HG03060 (cell line): ENCODE measurements at regions not wholly inside any gene's neighbourhood (a gene's known extent, or its start where the extent isn't known, plus 50 kb on each side); places are given as distances from the start of the nearest gene placed in this dataset.

Experiments used
- ATAC-seq: cut with Tn5 transposase; IDR thresholded peaks from one replicate; pipeline ENCODE4 v1.9.1; 2021; ENCODE audit warnings: low read depth, moderate number of reproducible peaks; ENCODE audit not compliant: unreplicated experiment

DNA sequence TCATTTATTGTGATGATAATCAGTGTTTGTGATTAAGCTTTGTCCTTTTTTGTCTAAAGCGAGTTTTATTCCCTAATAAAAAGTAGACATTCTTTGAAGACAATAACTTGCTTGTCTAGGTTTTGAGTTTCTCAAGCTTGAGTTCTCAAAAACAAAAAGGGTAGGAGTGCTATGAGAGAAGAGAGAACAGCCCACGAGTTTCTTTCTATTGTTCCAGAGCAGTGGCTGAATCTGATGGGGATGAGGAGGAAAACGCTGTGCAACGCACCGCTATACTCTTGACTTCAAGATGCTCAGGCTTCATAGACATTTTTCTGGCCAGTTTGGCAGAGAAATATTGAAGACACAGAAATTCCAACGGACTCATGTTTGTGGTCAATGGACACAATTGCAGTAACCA is 669.8 kb upstream of the B3GALT2 start:
- no peak for ATAC-seq

DNA sequence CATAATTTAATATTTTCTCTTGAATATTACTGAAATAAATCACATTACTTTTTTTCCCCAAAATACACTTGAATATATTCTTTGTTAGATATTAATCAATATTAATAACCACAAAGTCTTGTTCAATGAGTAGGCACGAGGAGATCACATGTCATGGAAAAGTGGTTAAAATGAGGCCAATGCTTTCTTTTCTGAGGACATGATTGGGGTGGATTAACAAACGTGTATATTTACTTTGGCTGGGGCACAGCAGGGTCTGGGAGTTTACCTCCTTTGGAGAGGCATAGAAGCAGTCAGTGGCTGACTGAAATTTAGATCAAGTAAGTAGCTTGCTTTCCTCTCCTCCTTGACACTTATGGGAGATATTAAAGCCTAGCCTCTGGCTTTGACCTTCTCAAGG is 664.3 kb upstream of the B3GALT2 start:
- ATAC-seq = no peak

DNA sequence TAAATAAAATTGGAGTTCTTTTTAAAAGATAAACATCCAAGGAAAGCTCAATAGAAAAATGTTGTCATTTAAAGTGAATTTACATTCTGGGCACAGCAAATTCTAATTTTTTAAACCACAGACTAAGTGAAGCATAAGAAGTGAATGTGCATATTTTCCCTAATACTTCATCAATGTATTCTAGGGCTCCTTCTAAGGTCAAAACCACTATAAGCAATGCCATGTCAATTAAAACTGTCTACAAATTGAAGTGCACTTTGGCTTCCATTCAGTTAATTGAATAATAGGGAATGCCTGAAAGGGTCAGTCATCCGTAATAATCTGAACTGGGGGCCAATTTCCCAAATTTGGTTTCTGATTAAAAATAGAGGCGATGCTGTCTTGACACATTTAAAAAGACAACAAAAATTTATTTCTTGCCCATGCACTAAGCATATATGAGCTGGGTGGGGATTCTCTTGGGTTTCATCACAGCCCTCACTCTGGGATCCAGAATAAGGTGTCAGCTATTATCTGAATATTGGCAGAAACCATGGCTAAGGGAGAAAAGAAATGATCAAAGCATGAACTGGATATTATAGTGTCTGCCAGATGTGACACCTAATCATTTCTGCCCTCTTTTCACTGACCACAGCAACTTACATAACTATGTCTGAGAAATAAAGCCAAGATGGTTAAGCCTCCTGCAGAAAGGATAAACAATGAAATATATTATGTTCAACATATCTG is 660.6 kb upstream of the B3GALT2 start:
- ATAC-seq = no peak

DNA sequence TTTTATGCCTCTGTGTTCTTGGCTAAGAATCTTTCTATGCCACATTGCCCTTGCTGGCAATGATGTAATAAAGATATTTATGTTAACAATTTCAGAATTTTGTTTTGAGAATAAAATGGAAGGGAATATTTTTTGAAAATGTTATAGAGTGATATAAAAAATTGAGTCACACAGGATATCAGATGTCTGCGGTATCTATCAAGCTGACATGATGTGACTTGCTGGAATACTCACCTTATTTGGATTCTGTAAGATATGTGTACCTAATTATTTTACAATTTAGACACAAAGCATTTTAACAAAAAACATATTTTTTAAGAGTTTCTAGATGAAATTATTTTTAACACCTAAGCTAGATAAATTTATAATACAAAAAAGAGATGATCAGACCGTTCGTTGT is 660.0 kb upstream of the B3GALT2 start:
- no peak for ATAC-seq

DNA sequence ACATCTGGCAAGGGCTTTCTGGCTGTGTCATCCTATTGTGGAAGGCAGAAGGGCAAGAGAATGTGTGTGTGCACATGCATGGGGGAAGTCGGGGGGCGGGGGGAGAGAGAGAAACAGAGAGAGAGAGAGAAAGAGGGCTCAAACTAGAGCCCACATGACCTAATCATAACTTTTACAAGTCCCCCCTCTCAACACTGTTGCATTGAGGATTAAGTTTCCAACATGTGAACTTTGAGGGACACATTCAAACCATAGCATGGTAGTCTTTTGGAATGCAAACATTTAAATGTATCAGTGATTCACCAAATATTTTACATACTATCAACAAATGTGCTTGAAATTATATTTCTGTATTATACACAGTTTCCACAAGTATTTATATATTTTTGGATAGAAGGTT is 655.4 kb upstream of the B3GALT2 start:
- ATAC-seq = no peak

DNA sequence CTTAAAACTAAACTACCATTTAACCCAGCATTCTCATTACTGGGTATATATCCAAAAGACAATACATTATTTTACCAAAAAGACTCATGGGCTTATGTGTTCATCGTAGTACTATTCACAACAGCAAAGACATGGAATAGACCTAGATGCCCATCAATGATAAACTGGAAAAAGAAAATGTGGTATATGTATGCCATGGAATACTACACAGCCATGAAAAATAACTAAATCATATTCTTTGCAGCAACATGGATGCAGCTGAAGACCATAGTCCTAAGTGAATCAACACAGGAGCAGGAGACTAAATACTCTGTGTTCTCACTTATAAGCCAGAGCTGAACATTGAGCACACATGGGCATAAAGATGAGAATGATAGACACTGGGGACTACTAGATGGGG is 645.1 kb upstream of the B3GALT2 start:
- no peak for ATAC-seq

DNA sequence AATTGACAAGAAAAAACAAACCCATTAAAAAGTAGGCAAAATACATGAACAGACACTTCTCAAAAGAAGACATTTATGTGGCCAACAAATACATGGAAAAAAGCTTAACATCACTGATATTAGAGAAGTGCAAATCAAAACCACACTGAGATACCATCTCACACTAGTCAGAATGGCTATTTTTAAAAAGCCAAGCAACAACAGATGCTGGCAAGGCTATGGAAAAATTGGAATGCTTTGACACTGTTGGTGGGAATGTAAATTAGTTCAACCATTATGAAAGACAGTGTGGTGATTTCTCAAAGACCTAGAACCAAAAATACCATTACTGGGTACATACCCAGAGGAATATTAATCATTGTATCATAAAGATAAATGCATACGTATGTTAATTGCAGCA is 641.1 kb upstream of the B3GALT2 start:
- no peak for ATAC-seq

DNA sequence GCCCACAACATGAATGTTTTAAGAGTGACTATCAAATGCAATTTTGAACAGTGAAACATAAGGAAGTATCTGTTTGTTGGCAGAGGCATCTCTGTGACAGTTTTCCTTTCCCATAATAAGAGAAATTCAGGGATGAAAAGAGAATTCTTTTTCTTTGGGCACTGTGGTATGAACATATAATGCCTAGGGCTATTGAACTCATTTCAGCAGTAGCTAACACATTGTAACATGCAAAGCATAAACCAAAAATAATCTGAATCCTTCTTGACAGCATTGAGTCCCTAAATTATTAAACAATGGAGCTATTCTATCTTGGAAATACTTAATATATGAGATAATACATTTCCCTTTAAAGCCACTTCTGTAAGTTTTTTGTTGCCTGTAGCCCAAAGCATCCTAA is 633.0 kb upstream of the B3GALT2 start:
- ATAC-seq = no peak

DNA sequence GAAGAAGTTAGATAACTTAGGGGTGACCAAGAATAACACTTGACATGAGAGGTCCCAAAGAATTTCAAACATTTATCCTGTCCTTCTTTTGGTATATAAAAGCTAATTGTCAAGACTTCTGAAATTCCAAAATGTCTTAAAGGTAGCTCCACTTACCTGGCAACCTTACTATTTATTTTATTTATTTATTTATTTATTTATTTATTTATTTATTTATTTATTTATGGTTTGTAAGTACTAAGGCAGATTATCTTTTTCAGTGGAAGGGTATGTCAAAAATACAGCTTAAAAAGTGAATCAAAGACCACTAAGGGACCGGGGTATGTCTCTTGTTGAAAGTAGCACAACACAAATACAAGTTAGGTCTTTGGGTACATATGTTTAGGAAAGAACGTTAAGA is 620.8 kb upstream of the B3GALT2 start:
- ATAC-seq = no peak

DNA sequence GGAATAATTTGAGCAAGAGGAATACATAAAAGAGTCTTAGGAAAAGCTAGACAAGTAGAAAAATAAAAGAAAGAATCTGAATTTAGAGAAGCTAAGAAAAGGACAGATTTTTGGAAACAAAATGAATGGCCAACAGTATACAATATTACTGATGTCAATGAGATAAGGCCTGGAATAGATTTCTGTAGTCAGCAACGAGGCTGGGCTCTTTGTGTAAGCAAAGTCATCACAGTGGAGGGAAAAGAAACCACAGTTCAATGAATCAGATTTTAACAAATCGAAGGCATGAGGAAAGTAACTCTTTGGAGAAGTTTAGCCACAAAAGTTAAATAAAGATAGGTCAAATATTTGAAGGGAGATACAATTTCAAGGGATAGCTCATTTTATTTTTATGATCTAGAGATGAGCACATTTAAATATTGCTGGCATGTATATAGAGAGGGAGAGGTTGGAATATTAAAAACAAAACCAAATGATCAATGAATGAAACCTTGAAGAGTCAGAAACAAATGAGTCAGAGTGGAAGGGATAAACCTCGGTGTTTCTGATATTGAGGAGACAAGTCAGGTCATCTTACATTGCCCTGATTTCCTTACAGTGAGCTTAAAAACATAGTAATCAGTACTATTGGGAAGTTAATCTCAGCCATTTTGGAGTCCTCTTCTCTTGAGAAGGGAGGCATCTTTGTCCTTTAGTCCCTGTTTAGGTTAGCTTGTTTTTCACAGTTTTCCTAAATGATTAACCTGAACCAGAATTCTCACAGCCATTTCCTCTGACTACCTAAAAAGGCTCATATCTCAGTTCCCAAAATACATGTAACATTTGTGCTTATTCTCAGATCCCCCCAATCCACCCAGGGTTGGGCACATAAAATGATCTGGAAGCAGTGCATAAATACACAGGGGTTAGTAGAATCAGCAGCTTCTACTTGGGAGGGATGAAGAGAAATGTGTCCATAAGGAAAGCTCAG is 620.0 kb upstream of the B3GALT2 start:
- no peak for ATAC-seq

DNA sequence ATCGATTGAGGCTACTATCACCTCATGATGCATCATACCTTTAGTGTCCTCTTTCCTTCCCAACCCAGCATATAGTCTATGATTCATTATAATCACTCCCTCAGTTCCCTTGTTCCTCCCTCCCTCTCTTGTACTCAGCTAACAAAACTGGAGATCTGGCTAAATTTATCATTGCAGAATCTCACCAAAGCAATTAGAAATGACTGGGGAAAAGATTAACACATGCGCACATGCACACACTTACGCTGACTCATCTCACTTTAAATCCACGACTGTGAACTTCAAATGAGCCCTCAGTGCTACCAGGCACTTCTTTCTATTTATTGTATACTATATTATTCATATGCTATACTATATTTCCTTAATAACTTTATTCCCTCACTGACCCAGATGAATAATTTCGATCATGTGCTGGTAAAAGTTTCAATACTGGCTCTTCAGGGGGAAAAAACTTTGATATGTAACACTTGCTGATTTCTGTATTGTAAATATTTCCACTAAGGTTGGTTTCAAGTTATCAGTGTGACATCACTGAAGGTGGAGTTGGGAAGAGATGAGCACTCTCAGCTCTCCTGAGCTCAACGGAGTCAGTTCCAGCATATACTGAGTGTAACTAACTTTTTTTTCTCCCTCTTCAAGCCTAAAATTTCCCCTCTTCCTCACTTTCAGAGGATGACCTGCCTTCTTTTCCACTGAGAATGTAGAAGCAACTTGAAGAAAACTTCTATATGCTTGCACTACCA is 613.7 kb upstream of the B3GALT2 start:
- no peak for ATAC-seq

DNA sequence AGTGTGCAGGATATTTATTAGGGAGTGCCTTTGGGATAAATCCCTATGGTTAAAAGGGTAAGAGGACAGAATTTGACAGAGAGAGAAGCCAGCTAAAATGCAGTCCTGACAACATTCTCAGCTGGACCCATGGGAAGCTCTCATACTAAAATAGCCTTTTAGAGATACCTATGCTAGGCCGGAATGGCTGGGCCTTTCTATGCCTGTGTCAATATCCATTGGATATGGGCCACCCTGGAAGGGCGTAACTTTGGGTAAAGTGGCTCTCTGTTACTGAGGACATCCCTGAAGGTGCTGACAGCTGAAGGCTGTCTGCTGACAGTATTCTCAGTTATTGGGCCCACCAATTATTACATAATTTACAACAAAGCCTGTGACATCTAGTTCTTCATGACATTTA is 613.0 kb upstream of the B3GALT2 start:
- ATAC-seq = no peak

DNA sequence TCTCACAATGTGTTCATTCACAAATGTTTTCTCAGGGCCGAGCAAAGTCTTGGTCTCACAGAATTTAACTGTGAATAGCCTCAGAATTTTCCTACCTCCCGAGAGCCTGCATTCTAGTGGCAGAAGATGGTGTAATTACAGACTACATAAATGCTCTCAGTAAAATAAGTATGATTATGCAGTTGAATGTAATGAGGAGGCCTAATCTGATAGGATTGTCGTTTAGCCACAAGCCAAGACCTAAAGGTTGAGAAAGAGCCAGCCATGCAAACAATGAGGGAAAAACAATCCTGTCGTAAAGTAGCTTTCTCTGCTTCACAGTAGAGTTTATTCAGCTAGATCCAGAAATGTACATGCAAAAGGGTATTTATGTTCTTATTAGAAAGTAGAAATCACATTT is 607.8 kb upstream of the B3GALT2 start:
- ATAC-seq = no peak

DNA sequence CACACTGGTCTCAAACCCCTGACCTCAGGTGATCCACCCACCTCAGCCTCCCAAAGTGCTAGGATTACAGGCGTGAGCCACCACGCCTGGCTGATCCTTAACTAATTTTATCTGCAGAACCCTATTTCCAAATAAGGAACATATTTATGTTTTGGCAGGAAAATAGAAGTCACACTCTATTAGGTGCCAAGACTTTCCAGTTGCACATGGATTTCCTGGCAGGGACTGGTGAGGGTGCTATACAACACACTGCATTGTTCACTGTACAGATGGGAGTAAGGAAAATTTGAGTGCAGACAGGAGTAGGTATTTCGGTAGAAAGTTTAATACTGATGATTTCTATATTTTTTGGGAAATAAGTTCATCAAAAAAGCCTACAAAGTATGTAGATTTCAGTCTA is 605.3 kb upstream of the B3GALT2 start:
- no peak for ATAC-seq

DNA sequence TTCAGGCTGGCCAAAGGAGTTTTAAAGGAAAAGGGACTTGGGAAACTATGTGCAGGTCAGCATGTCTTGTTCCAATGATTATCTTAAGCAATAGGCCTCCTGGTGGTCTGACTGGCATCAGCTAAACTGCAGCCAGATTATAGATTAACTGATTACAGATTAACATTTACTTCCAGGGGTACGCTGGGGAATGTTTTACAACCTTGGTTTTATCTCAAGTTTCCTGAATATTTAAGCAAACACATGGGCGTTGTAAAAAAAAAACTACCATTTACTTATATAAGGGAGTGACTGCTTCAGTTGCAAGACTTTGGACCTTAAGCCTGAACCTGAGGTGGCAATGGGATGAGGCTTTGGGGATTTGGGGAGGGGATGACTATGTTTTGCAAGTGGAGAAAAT is 600.6 kb upstream of the B3GALT2 start:
- ATAC-seq = no peak

DNA sequence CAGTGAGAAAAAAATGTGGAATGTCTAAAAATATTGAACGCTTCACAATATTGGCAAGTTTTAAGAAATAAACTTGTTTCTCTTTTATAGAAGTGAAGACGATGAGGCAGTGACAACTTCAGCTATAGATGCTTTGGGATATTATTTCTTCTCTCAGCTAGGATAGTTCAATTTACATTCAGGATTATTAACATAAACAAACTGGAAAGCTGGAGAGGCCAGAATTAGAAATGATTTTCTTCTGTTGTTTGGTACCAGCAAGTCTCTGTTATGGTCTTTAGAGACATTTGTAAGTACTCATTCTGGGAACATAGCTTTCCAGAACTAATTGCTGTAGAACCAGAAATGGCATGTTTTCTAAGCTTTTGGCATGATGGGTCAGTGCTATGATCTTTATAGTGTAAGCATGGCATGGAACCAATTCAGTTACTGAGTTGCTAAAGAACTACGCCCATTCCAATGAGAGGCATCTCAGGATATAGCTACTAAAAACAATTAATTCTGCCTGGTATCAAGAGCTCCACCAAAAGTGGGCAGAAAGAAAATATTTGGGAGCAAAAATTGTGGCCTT is 599.5 kb upstream of the B3GALT2 start:
- no peak for ATAC-seq

DNA sequence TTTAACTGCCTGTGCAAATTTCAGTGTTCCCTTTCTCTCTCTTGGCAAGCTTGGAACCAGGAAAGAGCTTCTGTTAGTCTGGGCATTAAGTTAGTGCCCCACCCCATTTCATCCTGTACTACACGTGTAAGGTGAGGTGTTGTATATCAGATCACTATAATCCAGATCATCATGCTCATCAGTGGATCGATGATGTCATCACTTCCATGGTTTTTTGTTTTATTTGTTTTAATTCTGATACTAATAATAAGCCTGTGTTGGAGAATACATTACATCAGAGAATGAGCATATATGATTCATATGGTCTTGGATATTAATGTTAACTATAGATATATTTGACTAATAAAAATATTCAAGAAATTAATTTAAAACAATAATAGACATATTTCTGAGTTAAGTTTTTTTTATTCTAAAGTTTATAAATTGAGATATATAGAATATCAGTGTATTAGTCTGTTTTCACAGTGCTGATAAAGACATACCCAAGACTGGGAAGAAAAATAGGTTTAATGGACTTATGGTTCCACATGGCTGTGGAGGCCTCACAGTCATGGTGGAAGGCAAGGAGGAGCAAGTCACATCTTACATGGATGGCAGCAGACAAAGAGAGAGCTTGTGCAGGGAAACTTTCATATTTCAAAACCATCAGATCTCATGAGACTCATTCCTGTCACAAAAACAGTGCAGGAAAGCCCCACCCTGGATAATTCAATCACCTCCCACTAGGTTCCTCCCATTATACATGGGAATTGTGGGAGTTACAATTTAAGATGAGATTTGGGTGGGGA is 588.3 kb upstream of the B3GALT2 start:
- no peak for ATAC-seq

DNA sequence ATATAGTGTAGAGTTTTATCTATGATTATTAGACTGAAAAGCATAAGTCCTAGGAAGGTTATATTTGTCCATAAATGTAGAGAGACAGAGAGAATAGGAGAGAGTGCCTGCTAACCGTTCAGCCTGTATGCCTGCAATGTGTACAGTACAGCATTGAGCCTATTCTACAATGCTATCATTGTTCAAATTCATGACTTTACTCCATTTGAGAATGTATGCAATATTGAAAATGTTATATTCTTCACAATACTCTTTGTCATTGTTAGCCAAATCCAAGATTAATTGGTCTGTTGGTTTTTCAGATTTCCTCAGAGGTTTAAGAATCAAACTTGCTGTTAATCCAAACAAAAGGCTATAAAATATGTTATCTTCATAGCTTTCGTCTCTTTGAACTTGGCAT is 585.2 kb upstream of the B3GALT2 start:
- no peak for ATAC-seq

DNA sequence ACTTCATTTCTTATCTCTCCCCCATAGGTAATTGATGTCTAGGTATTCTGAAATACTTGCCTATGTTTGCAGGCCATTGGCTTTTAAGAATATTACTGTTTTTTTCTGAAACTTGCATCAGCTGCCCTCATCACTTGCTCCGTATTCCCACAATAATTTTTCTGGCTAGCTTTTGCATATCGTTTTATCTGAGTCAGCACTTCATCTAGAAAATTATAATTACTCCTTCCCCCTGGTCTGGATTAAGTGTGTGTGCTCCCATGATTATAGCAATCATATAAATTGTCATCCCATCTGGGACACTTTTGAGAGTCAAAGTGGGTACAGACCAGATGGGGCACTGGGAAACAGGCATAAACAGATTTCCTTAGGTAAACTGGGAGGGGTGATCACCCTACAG is 583.2 kb upstream of the B3GALT2 start:
- no peak for ATAC-seq

DNA sequence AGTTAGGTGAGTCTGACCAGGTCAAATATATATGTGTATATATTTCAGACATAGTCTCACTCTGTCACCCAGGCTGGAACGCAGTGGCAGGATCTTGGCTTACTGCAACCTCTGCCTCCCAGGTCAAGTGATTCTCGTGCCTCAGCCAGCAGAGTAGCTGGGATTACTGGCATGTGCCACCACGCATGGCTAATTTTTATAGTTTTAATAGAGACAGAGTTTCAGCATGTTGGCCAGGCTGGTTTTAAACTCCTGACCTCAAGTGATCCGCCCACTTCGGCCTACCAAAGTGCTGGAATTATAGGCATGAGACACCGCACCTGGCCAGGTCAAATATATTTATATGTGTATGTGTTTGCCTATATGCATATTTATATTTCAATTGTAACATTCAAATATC is 581.5 kb upstream of the B3GALT2 start:
- ATAC-seq = no peak
